Fibroblast of lung (primary cell): ENCODE measurements at regions not wholly inside any gene's neighbourhood (a gene's known extent, or its start where the extent isn't known, plus 50 kb on each side); places are given as distances from the start of the nearest gene placed in this dataset.

Experiments
- DNase-seq, 2 donors: peaks; one replicate each; pipeline versions ENCODE4 v3.0.0 to v3.0.0-alpha.2; 2010; ENCODE audit warnings: low read depth in 2 of 2
- H2AFZ ChIP-seq: 2 replicates; pipeline ENCODE4 v1.5.1; 2012; ENCODE audit warnings: low read length, control low read depth, inconsistent platforms
- H3K27ac ChIP-seq: 2 replicates; pipeline ENCODE4 v1.5.1; 2011; ENCODE audit warnings: low read length, control low read depth; ENCODE audit not compliant: insufficient read depth
- H3K27me3 ChIP-seq: 2 replicates; pipeline ENCODE4 v1.5.1; 2011; ENCODE audit warnings: mild to moderate bottlenecking, low read length; ENCODE audit not compliant: control insufficient read depth, insufficient read depth
- H3K36me3 ChIP-seq: 2 replicates; pipeline ENCODE4 v1.5.1; 2011; ENCODE audit warnings: low read length; ENCODE audit not compliant: control insufficient read depth, insufficient read depth
- H3K4me1 ChIP-seq: 2 replicates; pipeline ENCODE4 v1.5.1; 2011; ENCODE audit warnings: low read length; ENCODE audit not compliant: control insufficient read depth, insufficient read depth; ENCODE audit errors: extremely low read depth
- H3K4me2 ChIP-seq: 2 replicates; pipeline ENCODE4 v1.5.1; 2011; ENCODE audit warnings: low read length, control low read depth; ENCODE audit not compliant: insufficient read depth; ENCODE audit errors: extremely low read depth
- H3K4me3 ChIP-seq, 4 experiments: fragments of 200-600 bp in 1 of 4; sonication (generic) in 1 of 4; replicated peaks in 1 of 4; 2 replicates each; pipeline ENCODE4 v1.5.1; 2011 to 2016; ENCODE audit warnings: low read length in 4 of 4, low read depth in 3 of 4, mild to moderate bottlenecking in 3 of 4, control low read depth in 2 of 4, inconsistent platforms in 1 of 4, mixed read lengths in 1 of 4; ENCODE audit not compliant: insufficient read depth in 1 of 4; ENCODE audit errors: control extremely low read depth in 1 of 4
- H3K79me2 ChIP-seq: 2 replicates; pipeline ENCODE4 v1.5.1; 2012; ENCODE audit warnings: mild to moderate bottlenecking, low read length, inconsistent platforms; ENCODE audit not compliant: control insufficient read depth, insufficient read depth
- H3K9ac ChIP-seq: 2 replicates; pipeline ENCODE4 v1.5.1; 2011; ENCODE audit warnings: mild to moderate bottlenecking, low read length, control low read depth; ENCODE audit not compliant: insufficient read depth
- H3K9me3 ChIP-seq: 2 replicates; pipeline ENCODE4 v1.5.1; 2012; ENCODE audit warnings: low read depth, low read length; ENCODE audit not compliant: control insufficient read depth, insufficient read depth
- H4K20me1 ChIP-seq: 2 replicates; pipeline ENCODE4 v1.5.1; 2011; ENCODE audit warnings: low read length; ENCODE audit not compliant: control insufficient read depth, insufficient read depth; ENCODE audit errors: extremely low read depth
- CTCF ChIP-seq, 2 donors: IDR thresholded peaks in 1 of 2; conservative IDR thresholded peaks in 1 of 2; 1 replicate in 1 of 2; 2 replicates in 1 of 2; pipeline ENCODE4 v1.5.1; 2011 to 2012; ENCODE audit warnings: low read length in 2 of 2, control low read depth in 1 of 2, inconsistent platforms in 1 of 2, low read depth in 1 of 2, mild to moderate bottlenecking in 1 of 2
- EZH2 ChIP-seq: IDR thresholded peaks from 2 replicates; pipeline ENCODE4 v1.5.1; 2012; ENCODE audit warnings: low read length, control low read depth, mild to moderate bottlenecking; ENCODE audit errors: missing control alignments

- Histone ChIP-seq H3K27me3 (no peaks in the 10 kb centered on the region), H2AFZ (no peak overlapping the region), H3K4me2 (no peak overlapping the region), H3K9me3 (no peaks in the 10 kb centered on the region), H4K20me1 (no peaks in the 10 kb centered on the region), H3K9ac (no peak overlapping the region), H3K36me3 (no peaks in the 10 kb centered on the region), H3K27ac (no peak overlapping the region), H3K4me1 (no peaks in the 10 kb centered on the region), H3K4me3 (no peak overlapping the region), H3K79me2 (no peaks in the 10 kb centered on the region)
- no peak for TF ChIP-seq CTCF (conservative IDR thresholded peaks at IDR 0.05 in 1 of 2, IDR thresholded peaks at IDR 0.05 in 1 of 2; ENCODE audit: low read depth in 1 of 2, low read length in 2 of 2)
- no peak for TF ChIP-seq EZH2
- peak in 1 of 2 donors; percentile 46 for DNase-seq
Observed at GRCh38 chr1:232568331-232568852, 61.5 kb downstream of the SIPA1L2 start.

- Histone ChIP-seq H3K4me3 (no peak overlapping the region), H3K27me3 (no peaks in the 10 kb centered on the region), H3K36me3 (no peaks in the 10 kb centered on the region), H4K20me1 (no peaks in the 10 kb centered on the region), H3K9me3 (no peaks in the 10 kb centered on the region), H3K4me1 (no peaks in the 10 kb centered on the region), H3K79me2 (no peaks in the 10 kb centered on the region), H3K9ac (no peak overlapping the region), H2AFZ (no peak overlapping the region), H3K4me2 (no peak overlapping the region), H3K27ac (no peak overlapping the region)
- TF ChIP-seq CTCF (conservative IDR thresholded peaks at IDR 0.05 in 1 of 2, IDR thresholded peaks at IDR 0.05 in 1 of 2; ENCODE audit: low read depth in 1 of 2, low read length in 2 of 2) = no peak
- TF ChIP-seq EZH2 = no peak
- no peak for DNase-seq
Observed at GRCh38 chr1:232566093-232566492, 63.8 kb downstream of the SIPA1L2 start.

GRCh38 chr1:232562855-232563510, 67.0 kb downstream of the SIPA1L2 start:
- no peak for DNase-seq
- no peak overlapping the region for H2AFZ ChIP-seq
- H3K36me3 ChIP-seq = no peaks in the 10 kb centered on the region
- no peak overlapping the region for H3K4me3 ChIP-seq
- no peak overlapping the region for H3K9ac ChIP-seq
- H3K27ac ChIP-seq = no peak overlapping the region
- H3K27me3 ChIP-seq = no peaks in the 10 kb centered on the region
- no peaks in the 10 kb centered on the region for H3K79me2 ChIP-seq
- no peaks in the 10 kb centered on the region for H3K4me1 ChIP-seq
- H3K9me3 ChIP-seq = no peaks in the 10 kb centered on the region
- TF ChIP-seq CTCF (conservative IDR thresholded peaks at IDR 0.05 in 1 of 2, IDR thresholded peaks at IDR 0.05 in 1 of 2; ENCODE audit: low read depth in 1 of 2, low read length in 2 of 2) (no peak), EZH2 (no peak)
- H4K20me1 ChIP-seq = no peaks in the 10 kb centered on the region
- no peak overlapping the region for H3K4me2 ChIP-seq
